ENCODE measurements at regions not wholly inside any gene's neighbourhood (a gene's known extent, or its start where the extent isn't known, plus 50 kb on each side); places are given as distances from the start of the nearest gene placed in this dataset.
"Not testable (repeated sequence)": the region's sequence is repeated elsewhere in the genome, so short reads cannot be mapped to it uniquely, and the experiment has no call there.

DNA sequence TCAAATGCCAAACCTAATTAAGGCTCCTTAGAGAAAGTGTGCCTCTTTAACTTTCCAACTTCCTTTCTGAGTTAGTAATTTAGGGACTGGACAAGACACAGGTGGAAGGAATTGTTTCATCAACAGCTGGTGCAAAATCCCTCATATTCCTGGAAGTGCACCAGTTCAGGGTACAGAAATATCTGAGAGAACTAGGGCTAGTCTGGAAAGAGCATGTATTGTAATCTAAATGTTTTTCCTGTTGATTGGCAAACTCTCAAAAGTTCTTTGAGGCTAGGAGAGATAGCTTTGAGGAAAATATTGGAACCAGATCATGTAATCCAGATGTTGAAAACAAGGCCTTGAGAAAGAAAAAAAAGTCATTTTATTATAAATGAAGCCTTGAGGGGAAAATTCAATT, 98.1 kb upstream of the C1GALT1C1 start:
- no peak for DNase-seq
- in situ Hi-C loops (cut with HindIII; ENCODE audit: low pct_ligation_motif_present, low pct_unique_long_range_greater_than_20kb, low sequenced_read_pairs), result no loop called here

DNA sequence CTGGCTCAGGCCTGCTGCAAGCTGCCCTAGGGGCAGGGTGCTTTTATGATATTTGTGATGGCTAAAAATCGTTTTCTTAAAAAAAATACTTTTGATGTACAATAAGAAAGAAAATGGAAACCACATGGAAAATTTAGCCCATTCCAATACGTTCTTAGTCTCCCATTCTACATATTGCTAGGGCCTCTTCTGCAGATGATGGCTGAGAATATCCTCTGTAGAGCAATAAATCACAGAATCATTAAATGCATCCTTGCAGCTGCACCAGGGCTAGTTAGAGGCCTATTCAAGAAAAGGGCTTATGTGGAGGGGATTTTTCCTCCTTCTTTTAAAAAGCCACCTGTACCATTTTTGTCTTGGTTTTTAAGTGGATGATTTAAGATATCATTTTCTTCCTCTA, 97.6 kb upstream of the C1GALT1C1 start:
- in situ Hi-C loops (cut with HindIII; ENCODE audit: low pct_ligation_motif_present, low pct_unique_long_range_greater_than_20kb, low sequenced_read_pairs), result no loop called here

GRCh38 chrX:120726294-120726693, 96.4 kb upstream of the C1GALT1C1 start:
- no peak for DNase-seq
- in situ Hi-C loops (cut with HindIII; ENCODE audit: low pct_ligation_motif_present, low pct_unique_long_range_greater_than_20kb, low sequenced_read_pairs), result no loop called here

More for the DNA sequence above, 97.6 kb upstream of the C1GALT1C1 start:
- DNase-seq, result no peak

GRCh38 chrX:120725874-120726273, 96.0 kb upstream of the C1GALT1C1 start:
- no peak for DNase-seq
- in situ Hi-C loops (cut with HindIII; ENCODE audit: low pct_ligation_motif_present, low pct_unique_long_range_greater_than_20kb, low sequenced_read_pairs), result no loop called here

GRCh38 chrX:120719622-120720021, 89.8 kb upstream of the C1GALT1C1 start:
- no peak for DNase-seq
- in situ Hi-C loops (cut with HindIII; ENCODE audit: low pct_ligation_motif_present, low pct_unique_long_range_greater_than_20kb, low sequenced_read_pairs), result no loop called here

- no peak for DNase-seq
- in situ Hi-C loops (cut with HindIII; ENCODE audit: low pct_ligation_motif_present, low pct_unique_long_range_greater_than_20kb, low sequenced_read_pairs), result no loop called here
These were observed 89.1 kb upstream of the C1GALT1C1 start for GRCh38 chrX:120718969-120719368.

DNA sequence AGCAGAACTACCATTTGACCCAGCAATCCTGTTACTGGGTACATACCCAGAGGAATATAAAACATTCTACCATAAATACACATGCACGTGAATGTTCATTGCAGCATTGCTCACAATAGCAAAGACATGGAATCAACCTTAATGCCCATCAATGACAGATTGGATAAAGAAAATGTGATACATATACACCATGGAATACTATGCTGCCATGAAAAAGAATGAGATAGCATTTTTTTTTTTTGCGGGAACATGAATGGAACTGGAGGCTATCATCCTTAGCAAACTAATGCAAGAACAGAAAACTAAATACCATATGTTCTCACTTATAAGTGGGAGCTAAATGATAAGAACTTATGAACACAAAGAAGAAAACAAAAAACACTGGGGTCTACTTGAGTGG, 72.5 kb upstream of the C1GALT1C1 start:
- in situ Hi-C loops (cut with HindIII; ENCODE audit: low pct_ligation_motif_present, low pct_unique_long_range_greater_than_20kb, low sequenced_read_pairs); DNase-seq: not testable (repeated sequence)

GRCh38 chrX:120697053-120697452, 67.2 kb upstream of the C1GALT1C1 start:
- DNase-seq, result no peak
- in situ Hi-C loops (cut with HindIII; ENCODE audit: low pct_ligation_motif_present, low pct_unique_long_range_greater_than_20kb, low sequenced_read_pairs), result no loop called here

- no peak for DNase-seq
- in situ Hi-C loops (cut with HindIII; ENCODE audit: low pct_ligation_motif_present, low pct_unique_long_range_greater_than_20kb, low sequenced_read_pairs), result no loop called here
These were observed 62.5 kb upstream of the C1GALT1C1 start for GRCh38 chrX:120692319-120692718.

DNA sequence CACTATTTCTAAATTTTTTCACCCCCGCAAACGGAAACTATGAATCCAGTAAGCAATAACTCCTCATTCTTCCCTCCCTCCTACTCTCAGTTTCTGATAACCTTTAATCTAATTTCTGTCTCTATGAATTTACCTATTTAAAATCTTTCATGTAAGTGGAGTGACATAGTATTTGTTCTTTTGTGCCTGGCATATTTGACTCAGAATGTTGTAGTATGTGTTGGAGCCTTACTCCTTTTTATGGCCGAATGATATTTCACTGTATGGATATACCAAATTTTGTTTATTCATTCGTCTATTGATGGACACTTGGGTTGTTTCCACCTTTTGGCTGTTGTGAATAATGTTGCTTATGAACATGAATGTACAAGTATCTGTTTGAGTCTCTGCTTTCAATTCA, 61.1 kb upstream of the C1GALT1C1 start:
- in situ Hi-C loops (cut with HindIII; ENCODE audit: low pct_ligation_motif_present, low pct_unique_long_range_greater_than_20kb, low sequenced_read_pairs), result no loop called here
- DNase-seq, result no peak

- in situ Hi-C loops (cut with HindIII; ENCODE audit: low pct_ligation_motif_present, low pct_unique_long_range_greater_than_20kb, low sequenced_read_pairs), result no loop called here
- DNase-seq, result no peak
These were observed 60.5 kb upstream of the C1GALT1C1 start for GRCh38 chrX:120690344-120690743.

DNA sequence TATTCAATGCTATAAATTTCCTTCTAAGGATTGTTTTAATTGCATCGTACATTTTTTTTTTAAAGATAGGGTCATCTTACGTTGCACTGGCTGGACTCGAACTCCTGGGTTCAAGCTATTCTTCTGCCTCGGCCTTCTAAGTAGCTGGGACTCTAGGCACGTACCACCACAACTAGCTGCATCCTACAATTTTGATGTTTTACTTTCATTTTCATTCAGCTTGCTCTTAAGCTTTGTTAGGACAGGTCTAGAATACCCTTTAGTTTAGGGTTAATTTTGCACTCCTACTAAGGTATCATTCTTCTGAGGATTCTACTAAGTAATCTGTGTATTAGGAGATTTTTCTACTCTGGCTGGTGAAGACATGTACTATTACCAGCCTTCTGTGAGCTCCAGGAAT, 50.2 kb upstream of the C1GALT1C1 start:
- DNase-seq, result no peak
- in situ Hi-C loops (cut with HindIII; ENCODE audit: low pct_ligation_motif_present, low pct_unique_long_range_greater_than_20kb, low sequenced_read_pairs), result no loop called here

Data from ACHN (cell line).